ENCODE measurements at regions not wholly inside any gene's neighbourhood (a gene's known extent, or its start where the extent isn't known, plus 50 kb on each side); places are given as distances from the start of the nearest gene placed in this dataset.

GRCh38 chr7:7105800-7106582 is 76.4 kb upstream of the C1GALT1 start:
- Histone ChIP-seq H3K36me3 (ENCODE audit: insufficient read depth, low read length) (no peaks in the 10 kb centered on the region), H3K4me2 (ENCODE audit: insufficient read depth, low read length) (no peak overlapping the region), H3K27ac (ENCODE audit: low read length) (no peak overlapping the region), H3K4me1 (ENCODE audit: insufficient read depth, low read length) (peaks cover 4% of the 10 kb centered on the region; the same call in 1 of the 2 replicates), H3K79me2 (ENCODE audit: insufficient read depth, low read length) (no peaks in the 10 kb centered on the region), H3K27me3 (ENCODE audit: insufficient read depth, low read length, poor library complexity) (no peaks in the 10 kb centered on the region), H4K20me1 (ENCODE audit: insufficient read depth, low read length) (no peaks in the 10 kb centered on the region), H3K4me3 (ENCODE audit: low read depth in 1 of 2, low read length in 2 of 2) (no peak overlapping the region), H3K9ac (ENCODE audit: low read depth, low read length) (no peak overlapping the region), H2AFZ (ENCODE audit: low read depth, low read length) (peak overlapping the region; percentile 50; the same call in 1 of the 2 replicates), H3K9me3 (ENCODE audit: insufficient read depth, low read length, severe bottlenecking) (peaks cover 9% of the 10 kb centered on the region)
- TF ChIP-seq CTCF (IDR thresholded peaks at IDR 0.05; ENCODE audit: borderline replicate concordance, extremely low read depth, low read length, poor library complexity, severe bottlenecking) (no peak), EZH2 (IDR thresholded peaks at IDR 0.05; ENCODE audit: borderline replicate concordance, low read depth, low read length, severe bottlenecking) (no peak)
- ATAC-seq (ENCODE audit: insufficient read depth, low read depth): no peak
- DNase-seq: no peak

GRCh38 chr7:7108931-7109330 is 73.4 kb upstream of the C1GALT1 start:
- no peaks in the 10 kb centered on the region for H3K4me1 ChIP-seq (ENCODE audit: insufficient read depth, low read length)
- no peak overlapping the region for H3K9ac ChIP-seq (ENCODE audit: low read depth, low read length)
- no peaks in the 10 kb centered on the region for H3K79me2 ChIP-seq (ENCODE audit: insufficient read depth, low read length)
- no peaks in the 10 kb centered on the region for H3K27me3 ChIP-seq (ENCODE audit: insufficient read depth, low read length, poor library complexity)
- no peak for DNase-seq
- H4K20me1 ChIP-seq (ENCODE audit: insufficient read depth, low read length): no peaks in the 10 kb centered on the region
- peaks cover 9% of the 10 kb centered on the region for H3K9me3 ChIP-seq (ENCODE audit: insufficient read depth, low read length, severe bottlenecking)
- H3K4me3 ChIP-seq (ENCODE audit: low read depth in 1 of 2, low read length in 2 of 2): no peak overlapping the region
- ATAC-seq (ENCODE audit: insufficient read depth, low read depth): no peak
- H3K27ac ChIP-seq (ENCODE audit: low read length): no peak overlapping the region
- TF ChIP-seq CTCF (IDR thresholded peaks at IDR 0.05; ENCODE audit: borderline replicate concordance, extremely low read depth, low read length, poor library complexity, severe bottlenecking): no peak
- TF ChIP-seq EZH2 (IDR thresholded peaks at IDR 0.05; ENCODE audit: borderline replicate concordance, low read depth, low read length, severe bottlenecking): no peak
- H3K4me2 ChIP-seq (ENCODE audit: insufficient read depth, low read length): no peak overlapping the region
- H2AFZ ChIP-seq (ENCODE audit: low read depth, low read length): no peak overlapping the region
- no peaks in the 10 kb centered on the region for H3K36me3 ChIP-seq (ENCODE audit: insufficient read depth, low read length)

GRCh38 chr7:7109934-7110333 is 72.4 kb upstream of the C1GALT1 start:
- no peak overlapping the region for H2AFZ ChIP-seq (ENCODE audit: low read depth, low read length)
- TF ChIP-seq CTCF (IDR thresholded peaks at IDR 0.05; ENCODE audit: borderline replicate concordance, extremely low read depth, low read length, poor library complexity, severe bottlenecking) (no peak), EZH2 (IDR thresholded peaks at IDR 0.05; ENCODE audit: borderline replicate concordance, low read depth, low read length, severe bottlenecking) (no peak)
- no peak overlapping the region for H3K4me2 ChIP-seq (ENCODE audit: insufficient read depth, low read length)
- no peak overlapping the region for H3K27ac ChIP-seq (ENCODE audit: low read length)
- H3K36me3 ChIP-seq (ENCODE audit: insufficient read depth, low read length): no peaks in the 10 kb centered on the region
- H3K9me3 ChIP-seq (ENCODE audit: insufficient read depth, low read length, severe bottlenecking): peaks cover 9% of the 10 kb centered on the region
- ATAC-seq (ENCODE audit: insufficient read depth, low read depth) (no peak), DNase-seq (no peak)
- H4K20me1 ChIP-seq (ENCODE audit: insufficient read depth, low read length): no peaks in the 10 kb centered on the region
- H3K4me1 ChIP-seq (ENCODE audit: insufficient read depth, low read length): no peaks in the 10 kb centered on the region
- H3K27me3 ChIP-seq (ENCODE audit: insufficient read depth, low read length, poor library complexity): no peaks in the 10 kb centered on the region
- no peaks in the 10 kb centered on the region for H3K79me2 ChIP-seq (ENCODE audit: insufficient read depth, low read length)
- H3K4me3 ChIP-seq (ENCODE audit: low read depth in 1 of 2, low read length in 2 of 2): no peak overlapping the region
- no peak overlapping the region for H3K9ac ChIP-seq (ENCODE audit: low read depth, low read length)

Measured in DND-41 (cell line).